Esophagus squamous epithelium (tissue), 5 donors: ENCODE measurements at regions not wholly inside any gene's neighbourhood (a gene's known extent, or its start where the extent isn't known, plus 50 kb on each side); places are given as distances from the start of the nearest gene placed in this dataset.

Experiments used
- DNase-seq: peaks from one replicate; lab custom pipeline; 2025; lab: John Stamatoyannopoulos, UW
- H3K27ac ChIP-seq, 4 donors: fragments of 200-600 bp; sonication (generic); one replicate each; pipeline ENCODE4 v1.5.1; 2016 to 2019; ENCODE audit warnings: mild to moderate bottlenecking in 1 of 4
- H3K27me3 ChIP-seq, 4 donors: fragments of 200-600 bp; sonication (generic); 1 replicate in 3 of 4; 2 replicates in 1 of 4; pipeline versions ENCODE4 v1.5.1 to v1.6.0; 2017 to 2021; ENCODE audit warnings: antibody characterized with exemption in 1 of 4
- H3K36me3 ChIP-seq, 3 donors: fragments of 200-600 bp; sonication (generic); one replicate each; pipeline ENCODE4 v1.5.1; 2016 to 2019
- H3K4me1 ChIP-seq, 3 donors: fragments of 200-600 bp; sonication (generic); one replicate each; pipeline ENCODE4 v1.5.1; 2017 to 2019
- H3K4me3 ChIP-seq, 4 donors: fragments of 200-600 bp; sonication (generic); 1 replicate in 3 of 4; 2 replicates in 1 of 4; pipeline ENCODE4 v1.5.1; 2016 to 2019; ENCODE audit warnings: mild to moderate bottlenecking in 2 of 4, moderate library complexity in 1 of 4
- H3K9me3 ChIP-seq, 3 donors: fragments of 200-600 bp; sonication (generic); one replicate each; pipeline ENCODE4 v1.5.1; 2016 to 2019
- POLR2A ChIP-seq, 4 donors: fragments of 450-650 bp; IDR thresholded peaks; one replicate each; pipeline ENCODE4 v1.6.1; 2017; ENCODE audit warnings: antibody characterized with exemption in 4 of 4, mild to moderate bottlenecking in 4 of 4, moderate library complexity in 3 of 4
- WGBS, 2 donors: methylation state at CpG; one replicate each; pipeline ENCODE4 v1.1.5; 2018; 5-methylcytosine and 5-hydroxymethylcytosine counted together
- intact Hi-C: fragments of 100-400 bp; cut with DNase I; formaldehyde crosslinking; loops from one replicate; pipeline ENCODE4 v1.15.0; 2022
- TF ChIP-seq, protein P1 (sequence below), 6 experiments: fragments of 450-650 bp in 4 of 6; fragments of 200-600 bp in 2 of 6; sonication (generic) in 2 of 6; IDR thresholded peaks; one replicate each; pipeline ENCODE4 v1.5.1; 2016 to 2019; ENCODE audit warnings: antibody characterized with exemption in 6 of 6, mild to moderate bottlenecking in 4 of 6, moderate library complexity in 4 of 6
- donor health status: DM: yes; HTN: yes; CAD: no.

DNA sequence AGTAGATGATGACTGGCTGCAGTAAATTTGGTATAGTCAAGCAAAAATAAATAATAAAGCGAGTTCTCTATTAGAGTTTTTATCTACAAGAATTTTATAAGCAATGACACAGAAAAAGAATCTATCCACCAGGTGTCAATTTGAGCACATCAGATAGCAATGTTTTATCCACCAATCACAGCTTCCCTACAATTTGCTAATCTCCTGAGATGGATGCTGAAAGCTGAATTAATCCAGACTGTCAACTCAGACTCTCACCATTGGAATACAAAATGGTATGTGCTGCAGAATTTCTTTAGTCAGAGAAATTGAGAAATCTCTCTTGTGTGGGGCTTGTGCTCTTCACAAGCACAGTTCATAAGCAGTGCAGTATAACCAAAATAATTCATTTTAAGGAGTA is 888.9 kb upstream of the GHITM start:
- intact Hi-C loops = no loop called here
- H3K9me3 ChIP-seq = peaks cover 0 to 10% (median 6%) of the 10 kb centered on the region in 3 donors
- DNase-seq = no peak
- no peaks in the 10 kb centered on the region for H3K27me3 ChIP-seq
- H3K4me1 ChIP-seq = no peaks in the 10 kb centered on the region
- WGBS, 2 donors = 69 to 86% methylated on average over 1 of the region's 1 CpG
- no peaks in the 10 kb centered on the region for H3K36me3 ChIP-seq
- H3K27ac ChIP-seq = no peak overlapping the region
- TF ChIP-seq POLR2A (IDR thresholded peaks at IDR 0.05) = no peak
- TF ChIP-seq, protein P1, sequence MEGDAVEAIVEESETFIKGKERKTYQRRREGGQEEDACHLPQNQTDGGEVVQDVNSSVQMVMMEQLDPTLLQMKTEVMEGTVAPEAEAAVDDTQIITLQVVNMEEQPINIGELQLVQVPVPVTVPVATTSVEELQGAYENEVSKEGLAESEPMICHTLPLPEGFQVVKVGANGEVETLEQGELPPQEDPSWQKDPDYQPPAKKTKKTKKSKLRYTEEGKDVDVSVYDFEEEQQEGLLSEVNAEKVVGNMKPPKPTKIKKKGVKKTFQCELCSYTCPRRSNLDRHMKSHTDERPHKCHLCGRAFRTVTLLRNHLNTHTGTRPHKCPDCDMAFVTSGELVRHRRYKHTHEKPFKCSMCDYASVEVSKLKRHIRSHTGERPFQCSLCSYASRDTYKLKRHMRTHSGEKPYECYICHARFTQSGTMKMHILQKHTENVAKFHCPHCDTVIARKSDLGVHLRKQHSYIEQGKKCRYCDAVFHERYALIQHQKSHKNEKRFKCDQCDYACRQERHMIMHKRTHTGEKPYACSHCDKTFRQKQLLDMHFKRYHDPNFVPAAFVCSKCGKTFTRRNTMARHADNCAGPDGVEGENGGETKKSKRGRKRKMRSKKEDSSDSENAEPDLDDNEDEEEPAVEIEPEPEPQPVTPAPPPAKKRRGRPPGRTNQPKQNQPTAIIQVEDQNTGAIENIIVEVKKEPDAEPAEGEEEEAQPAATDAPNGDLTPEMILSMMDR (IDR thresholded peaks at IDR 0.05) = no peak
- no peak overlapping the region for H3K4me3 ChIP-seq

DNA sequence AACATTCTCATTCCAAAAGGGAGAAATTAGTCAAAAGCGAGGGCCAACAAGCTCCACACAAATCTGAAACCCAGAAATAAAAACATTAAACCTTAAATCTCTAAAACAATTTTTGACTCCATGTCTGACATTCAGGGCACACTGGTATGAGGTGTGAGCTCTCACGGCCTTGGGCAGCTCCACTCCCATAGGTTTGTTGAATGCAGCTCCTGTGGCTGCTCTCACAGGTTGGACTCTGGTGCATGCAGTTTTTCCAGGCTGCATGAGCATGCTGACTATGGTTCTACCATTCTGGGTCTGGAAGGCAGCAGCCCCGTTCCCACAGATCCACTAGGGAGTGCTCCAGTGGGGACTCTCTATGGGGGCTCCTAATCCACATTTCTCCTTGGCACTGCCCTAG is 887.1 kb upstream of the GHITM start:
- 66 to 69% methylated on average over 2 of the region's 3 CpGs for WGBS, 2 donors
- no peak for DNase-seq
- intact Hi-C loops = no loop called here
- H3K4me3 ChIP-seq = no peak overlapping the region
- peaks cover 0 to 10% (median 6%) of the 10 kb centered on the region in 3 donors for H3K9me3 ChIP-seq
- no peak for TF ChIP-seq POLR2A (IDR thresholded peaks at IDR 0.05)
- TF ChIP-seq, protein P1 (IDR thresholded peaks at IDR 0.05) = no peak
- no peaks in the 10 kb centered on the region for H3K36me3 ChIP-seq
- no peaks in the 10 kb centered on the region for H3K4me1 ChIP-seq
- H3K27ac ChIP-seq = no peak overlapping the region
- no peaks in the 10 kb centered on the region for H3K27me3 ChIP-seq

DNA sequence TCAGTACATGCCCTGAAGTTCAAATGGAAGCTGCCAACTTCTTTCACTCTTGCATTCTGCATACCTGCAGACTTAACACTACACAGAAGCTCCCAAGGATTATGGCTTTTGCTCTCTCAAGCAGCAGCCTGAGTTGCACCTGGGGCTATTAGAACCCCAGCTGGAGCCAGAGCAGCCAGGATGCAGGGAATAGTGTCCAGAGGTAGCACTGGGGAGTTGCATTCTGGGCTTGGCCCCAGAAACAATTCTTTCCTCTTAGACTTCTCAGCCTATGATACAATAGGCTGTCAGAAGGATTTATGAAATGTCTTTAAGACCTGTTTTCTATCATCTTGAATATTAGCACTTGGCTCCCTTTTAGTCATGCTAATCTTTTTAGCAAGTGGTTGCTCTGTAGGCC is 886.7 kb upstream of the GHITM start:
- peaks cover 0 to 10% (median 6%) of the 10 kb centered on the region in 3 donors for H3K9me3 ChIP-seq
- H3K36me3 ChIP-seq = no peaks in the 10 kb centered on the region
- H3K4me1 ChIP-seq = no peaks in the 10 kb centered on the region
- H3K27ac ChIP-seq = no peak overlapping the region
- no peak overlapping the region for H3K4me3 ChIP-seq
- no peak for DNase-seq
- TF ChIP-seq, protein P1 (IDR thresholded peaks at IDR 0.05) = no peak
- no peak for TF ChIP-seq POLR2A (IDR thresholded peaks at IDR 0.05)
- intact Hi-C loops = no loop called here
- no peaks in the 10 kb centered on the region for H3K27me3 ChIP-seq

DNA sequence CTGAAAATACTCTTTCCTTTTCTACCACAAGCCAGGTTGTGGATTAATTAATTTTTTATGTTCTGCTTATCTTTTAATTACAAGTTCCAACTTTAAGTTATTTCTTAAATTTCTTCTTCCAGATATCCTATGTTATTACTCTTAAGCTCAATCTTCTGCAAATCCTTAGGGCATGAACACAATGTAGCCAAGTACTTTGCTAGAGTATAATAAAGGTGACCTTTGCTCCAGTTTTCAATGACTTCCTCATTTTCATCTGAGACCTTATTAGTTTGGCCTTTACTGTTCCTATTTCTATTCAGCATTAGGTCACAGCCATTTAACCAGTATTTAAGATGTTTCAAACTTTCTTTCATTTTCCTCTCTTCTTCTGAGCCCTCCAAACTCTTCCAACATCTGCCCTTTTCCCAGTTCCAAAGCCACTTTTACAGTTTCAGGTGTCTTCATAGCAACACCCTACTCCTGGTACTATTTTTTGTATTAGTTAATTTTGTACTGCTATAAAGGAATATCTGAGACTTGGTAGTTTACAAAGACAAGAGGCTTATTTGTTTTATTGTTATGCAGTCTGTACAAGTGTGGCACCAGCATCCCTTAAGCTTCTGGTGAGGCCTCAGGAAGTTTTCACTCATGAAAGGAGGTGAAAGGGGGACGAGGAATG is 886.2 kb upstream of the GHITM start:
- no peaks in the 10 kb centered on the region for H3K27me3 ChIP-seq
- DNase-seq = no peak
- H3K9me3 ChIP-seq = peaks cover 0 to 10% (median 6%) of the 10 kb centered on the region in 3 donors
- TF ChIP-seq, protein P1 (IDR thresholded peaks at IDR 0.05) = no peak
- no peak for TF ChIP-seq POLR2A (IDR thresholded peaks at IDR 0.05)
- no peaks in the 10 kb centered on the region for H3K4me1 ChIP-seq
- H3K36me3 ChIP-seq = no peaks in the 10 kb centered on the region
- intact Hi-C loops = no loop called here
- WGBS, 2 donors = 57 to 58% methylated on average over 1 of the region's 1 CpG
- no peak overlapping the region for H3K4me3 ChIP-seq
- H3K27ac ChIP-seq = no peak overlapping the region

DNA sequence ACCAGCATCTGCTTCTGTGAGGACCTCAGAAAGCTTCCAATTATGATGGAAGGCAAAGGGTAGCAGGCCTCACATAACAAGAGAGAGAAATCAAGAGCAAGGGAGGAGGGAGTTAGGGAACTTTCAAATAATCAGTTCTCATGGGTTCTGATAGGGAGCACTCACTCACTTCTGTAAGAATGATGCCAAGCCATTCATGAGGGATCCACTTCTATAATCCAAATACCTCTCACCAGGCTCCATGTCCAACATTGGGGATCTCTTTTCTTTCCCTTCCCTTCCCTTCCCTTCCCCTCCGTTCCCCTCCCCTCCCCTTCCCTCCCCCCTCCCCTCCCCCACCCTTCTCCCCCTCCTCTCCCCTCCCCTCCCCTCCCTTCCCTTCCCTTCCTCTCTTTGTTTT is 884.6 kb upstream of the GHITM start:
- Histone ChIP-seq H3K27ac (no peak overlapping the region), H3K36me3 (no peaks in the 10 kb centered on the region), H3K4me3 (no peak overlapping the region), H3K4me1 (no peaks in the 10 kb centered on the region), H3K27me3 (no peaks in the 10 kb centered on the region), H3K9me3 (peaks cover 0 to 10% (median 6%) of the 10 kb centered on the region in 3 donors)
- intact Hi-C loops = no loop called here
- DNase-seq = no peak
- no peak for TF ChIP-seq POLR2A (IDR thresholded peaks at IDR 0.05)
- TF ChIP-seq, protein P1 (IDR thresholded peaks at IDR 0.05) = no peak
- 56% methylated on average over 1 of the region's 1 CpG; no CpG with 5 or more reads in 1 of the 2 donors for WGBS, 2 donors
